IgD-negative memory B cell (primary cell): ENCODE measurements at regions not wholly inside any gene's neighbourhood (a gene's known extent, or its start where the extent isn't known, plus 50 kb on each side); places are given as distances from the start of the nearest gene placed in this dataset.

Experiments used
- H3K27ac Mint-ChIP-seq, 3 donors: one replicate each; pipeline ENCODE4 v1.8.0; 2020 to 2022; ENCODE audit warnings: mild to moderate bottlenecking in 3 of 3, mixed read lengths in 3 of 3, moderate library complexity in 1 of 3
- H3K27me3 Mint-ChIP-seq: one replicate; pipeline ENCODE4 v1.8.0; 2021; ENCODE audit warnings: mixed read lengths
- H3K36me3 Mint-ChIP-seq: one replicate; pipeline ENCODE4 v1.8.0; 2020; ENCODE audit warnings: mild to moderate bottlenecking, mixed read lengths
- H3K4me1 Mint-ChIP-seq, 3 donors: one replicate each; pipeline ENCODE4 v1.8.0; 2020 to 2022; ENCODE audit warnings: mixed read lengths in 3 of 3, mild to moderate bottlenecking in 1 of 3
- H3K4me3 Mint-ChIP-seq, 4 donors: one replicate each; pipeline ENCODE4 v1.8.0; 2020 to 2022; ENCODE audit warnings: mild to moderate bottlenecking in 4 of 4, mixed read lengths in 4 of 4, moderate library complexity in 3 of 4
- H3K9me3 Mint-ChIP-seq, 3 donors: one replicate each; pipeline ENCODE4 v1.8.0; 2020 to 2021; ENCODE audit warnings: mixed read lengths in 3 of 3, mild to moderate bottlenecking in 1 of 3

DNA sequence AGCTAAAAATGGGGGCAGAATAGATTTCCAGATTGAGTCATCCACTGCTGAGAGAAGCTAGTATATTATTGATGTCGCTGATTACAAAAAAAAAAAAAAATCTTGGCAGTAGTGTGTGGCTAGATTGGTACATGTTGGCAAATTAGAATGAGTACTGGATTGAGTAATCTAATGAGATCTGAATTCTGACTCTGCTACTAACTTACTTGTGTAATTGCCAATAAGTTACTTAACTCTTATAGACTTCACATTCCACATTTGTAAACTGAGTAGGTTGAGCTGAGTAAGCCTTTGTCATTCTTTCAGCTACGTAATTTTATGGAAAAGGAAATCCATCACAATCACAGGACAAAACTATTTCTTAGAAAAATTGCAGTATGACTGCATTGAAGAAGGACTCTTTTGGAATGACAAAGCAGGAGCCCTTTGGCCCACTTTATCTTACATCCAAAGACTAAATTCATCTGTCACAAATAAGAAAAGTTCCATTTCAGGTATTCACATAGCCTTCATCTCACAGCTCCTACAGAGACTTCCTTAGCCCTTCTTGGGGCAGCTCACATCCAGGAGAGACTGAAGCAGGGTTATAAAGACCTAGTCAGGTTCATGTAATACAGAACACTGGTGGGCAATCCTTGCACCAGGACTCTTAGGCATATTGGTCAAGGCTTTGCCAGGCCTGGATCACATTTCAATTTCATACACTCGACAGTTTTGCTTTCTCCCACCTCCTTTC, 197.3 kb upstream of the CPNE8 start:
- H3K36me3 Mint-ChIP-seq: no peaks in the 10 kb centered on the region
- H3K9me3 Mint-ChIP-seq: peaks cover 0 to 5% (median 0%) of the 10 kb centered on the region in 3 donors
- peaks cover 0 to 2% (median 0%) of the 10 kb centered on the region in 3 donors for H3K4me1 Mint-ChIP-seq
- no peak overlapping the region for H3K4me3 Mint-ChIP-seq
- no peaks in the 10 kb centered on the region for H3K27me3 Mint-ChIP-seq
- H3K27ac Mint-ChIP-seq: no peak overlapping the region

- H3K27me3 Mint-ChIP-seq: no peaks in the 10 kb centered on the region
- H3K27ac Mint-ChIP-seq: no peak overlapping the region
- H3K4me3 Mint-ChIP-seq: no peak overlapping the region
- no peaks in the 10 kb centered on the region for H3K4me1 Mint-ChIP-seq
- H3K9me3 Mint-ChIP-seq: no peaks in the 10 kb centered on the region
- H3K36me3 Mint-ChIP-seq: no peaks in the 10 kb centered on the region
Measured at GRCh38 chr12:39095636-39096330, 190.4 kb upstream of the CPNE8 start.

- Mint-ChIP-seq H3K4me3 (no peak overlapping the region), H3K27me3 (no peaks in the 10 kb centered on the region), H3K36me3 (no peaks in the 10 kb centered on the region), H3K4me1 (no peaks in the 10 kb centered on the region), H3K9me3 (peaks cover 0 to 2% (median 0%) of the 10 kb centered on the region in 3 donors), H3K27ac (no peak overlapping the region)
Measured at GRCh38 chr12:39081910-39082309, 176.5 kb upstream of the CPNE8 start.

DNA sequence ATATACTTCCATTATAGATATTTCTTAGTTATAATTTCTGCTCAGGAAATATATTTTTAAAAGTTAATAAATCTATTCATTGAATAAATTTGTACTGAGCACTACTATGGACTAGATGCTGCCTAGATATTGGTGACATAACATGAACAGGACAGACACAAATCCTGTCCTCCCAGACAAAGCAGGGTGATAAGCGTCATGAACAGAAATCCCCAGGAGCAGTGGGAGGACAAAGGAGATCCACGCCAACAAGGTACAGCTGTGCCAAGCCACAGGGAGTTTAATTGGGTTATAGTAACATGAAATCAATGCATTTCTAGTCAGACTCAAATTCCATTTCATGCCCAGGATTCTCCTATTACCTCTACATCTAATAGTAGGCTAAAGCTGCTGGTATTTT, 171.8 kb upstream of the CPNE8 start:
- H3K27me3 Mint-ChIP-seq: no peaks in the 10 kb centered on the region
- H3K27ac Mint-ChIP-seq: peak overlapping the region in 1 of 3 donors; percentile 44
- no peaks in the 10 kb centered on the region for H3K9me3 Mint-ChIP-seq
- no peaks in the 10 kb centered on the region for H3K4me1 Mint-ChIP-seq
- H3K4me3 Mint-ChIP-seq: no peak overlapping the region
- H3K36me3 Mint-ChIP-seq: no peaks in the 10 kb centered on the region

DNA sequence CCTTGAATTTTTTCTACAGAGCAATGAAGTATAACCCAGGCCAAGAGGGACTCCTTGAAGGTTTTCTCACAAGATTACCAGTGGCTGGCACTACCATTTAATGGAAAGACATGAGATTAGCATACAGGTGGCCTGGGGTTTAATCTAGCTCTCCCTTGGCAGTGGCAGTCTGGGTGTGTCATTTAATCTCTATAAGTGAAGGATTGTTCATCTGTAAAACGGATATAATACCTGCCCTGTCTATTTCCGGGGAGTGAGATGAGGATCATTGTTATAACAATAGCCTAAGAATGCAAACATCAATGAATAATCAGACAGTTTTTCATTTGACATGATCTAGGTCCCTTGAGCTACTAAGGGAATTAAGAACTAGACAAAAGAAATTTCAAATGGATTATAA, 168.7 kb upstream of the CPNE8 start:
- Mint-ChIP-seq H3K4me1 (no peaks in the 10 kb centered on the region), H3K27ac (no peak overlapping the region), H3K36me3 (no peaks in the 10 kb centered on the region), H3K27me3 (no peaks in the 10 kb centered on the region), H3K9me3 (no peaks in the 10 kb centered on the region), H3K4me3 (no peak overlapping the region)

GRCh38 chr12:39072658-39073057, 167.3 kb upstream of the CPNE8 start:
- Mint-ChIP-seq H3K4me1 (no peaks in the 10 kb centered on the region), H3K9me3 (peaks cover 0 to 3% (median 2%) of the 10 kb centered on the region in 3 donors), H3K27me3 (no peaks in the 10 kb centered on the region), H3K4me3 (no peak overlapping the region), H3K36me3 (no peaks in the 10 kb centered on the region), H3K27ac (no peak overlapping the region)

GRCh38 chr12:39071611-39072010, 166.2 kb upstream of the CPNE8 start:
- H3K36me3 Mint-ChIP-seq: no peaks in the 10 kb centered on the region
- H3K9me3 Mint-ChIP-seq: peaks cover 0 to 3% (median 2%) of the 10 kb centered on the region in 3 donors
- H3K4me1 Mint-ChIP-seq: no peaks in the 10 kb centered on the region

GRCh38 chr12:39070775-39071174, 165.4 kb upstream of the CPNE8 start:
- H3K4me3 Mint-ChIP-seq: no peak overlapping the region
- no peak overlapping the region for H3K27ac Mint-ChIP-seq
- H3K4me1 Mint-ChIP-seq: no peaks in the 10 kb centered on the region
- peaks cover 0 to 3% (median 2%) of the 10 kb centered on the region in 3 donors for H3K9me3 Mint-ChIP-seq
- no peaks in the 10 kb centered on the region for H3K27me3 Mint-ChIP-seq
- H3K36me3 Mint-ChIP-seq: no peaks in the 10 kb centered on the region

More at GRCh38 chr12:39071611-39072010, 166.2 kb upstream of the CPNE8 start:
- no peak overlapping the region for H3K27ac Mint-ChIP-seq
- H3K27me3 Mint-ChIP-seq: no peaks in the 10 kb centered on the region
- no peak overlapping the region for H3K4me3 Mint-ChIP-seq

DNA sequence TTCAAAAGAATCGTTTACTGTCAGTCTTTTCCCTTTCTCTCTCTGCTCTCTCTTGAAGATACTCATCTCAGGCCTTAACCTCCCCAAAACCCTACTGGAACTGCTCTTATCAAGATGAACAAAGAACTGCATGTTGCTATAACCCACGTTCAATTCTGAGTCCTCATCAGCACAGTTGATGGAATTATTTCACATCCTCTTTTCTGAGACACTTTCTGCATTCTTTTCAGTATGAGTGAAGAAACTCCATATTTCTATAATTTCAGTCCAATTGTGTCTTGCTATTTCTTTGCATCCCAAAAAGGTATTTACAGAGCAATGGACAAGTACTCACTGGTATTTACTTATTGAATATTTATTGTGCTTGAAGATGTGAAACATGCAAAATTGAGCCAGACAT, 160.1 kb upstream of the CPNE8 start:
- peaks cover 1 to 5% (median 2%) of the 10 kb centered on the region in 3 donors for H3K9me3 Mint-ChIP-seq
- no peaks in the 10 kb centered on the region for H3K4me1 Mint-ChIP-seq
- H3K4me3 Mint-ChIP-seq: no peak overlapping the region
- H3K27ac Mint-ChIP-seq: no peak overlapping the region
- H3K27me3 Mint-ChIP-seq: no peaks in the 10 kb centered on the region
- no peaks in the 10 kb centered on the region for H3K36me3 Mint-ChIP-seq

DNA sequence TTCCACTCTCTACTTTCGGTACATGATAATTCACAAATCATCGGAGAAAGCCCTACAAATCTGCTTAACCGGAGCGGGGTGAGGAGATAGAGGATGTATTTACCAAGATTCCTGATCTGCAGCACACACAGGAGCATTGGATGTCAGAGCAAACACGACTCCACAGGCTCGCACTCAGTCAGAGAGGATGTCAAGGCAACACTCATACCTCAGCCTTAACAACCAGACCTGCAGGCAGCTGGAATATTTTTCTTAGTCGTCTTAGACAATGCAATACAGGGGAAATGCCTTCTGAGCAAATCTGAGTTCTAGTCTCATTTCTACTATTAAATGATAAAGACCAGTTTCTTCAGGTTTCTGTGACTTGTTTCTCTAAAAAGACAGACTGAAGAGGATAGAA, 159.3 kb upstream of the CPNE8 start:
- H3K4me1 Mint-ChIP-seq: no peaks in the 10 kb centered on the region
- no peaks in the 10 kb centered on the region for H3K36me3 Mint-ChIP-seq
- no peaks in the 10 kb centered on the region for H3K27me3 Mint-ChIP-seq
- no peak overlapping the region for H3K4me3 Mint-ChIP-seq
- peaks cover 2 to 9% (median 4%) of the 10 kb centered on the region in 3 donors for H3K9me3 Mint-ChIP-seq
- H3K27ac Mint-ChIP-seq: no peak overlapping the region

DNA sequence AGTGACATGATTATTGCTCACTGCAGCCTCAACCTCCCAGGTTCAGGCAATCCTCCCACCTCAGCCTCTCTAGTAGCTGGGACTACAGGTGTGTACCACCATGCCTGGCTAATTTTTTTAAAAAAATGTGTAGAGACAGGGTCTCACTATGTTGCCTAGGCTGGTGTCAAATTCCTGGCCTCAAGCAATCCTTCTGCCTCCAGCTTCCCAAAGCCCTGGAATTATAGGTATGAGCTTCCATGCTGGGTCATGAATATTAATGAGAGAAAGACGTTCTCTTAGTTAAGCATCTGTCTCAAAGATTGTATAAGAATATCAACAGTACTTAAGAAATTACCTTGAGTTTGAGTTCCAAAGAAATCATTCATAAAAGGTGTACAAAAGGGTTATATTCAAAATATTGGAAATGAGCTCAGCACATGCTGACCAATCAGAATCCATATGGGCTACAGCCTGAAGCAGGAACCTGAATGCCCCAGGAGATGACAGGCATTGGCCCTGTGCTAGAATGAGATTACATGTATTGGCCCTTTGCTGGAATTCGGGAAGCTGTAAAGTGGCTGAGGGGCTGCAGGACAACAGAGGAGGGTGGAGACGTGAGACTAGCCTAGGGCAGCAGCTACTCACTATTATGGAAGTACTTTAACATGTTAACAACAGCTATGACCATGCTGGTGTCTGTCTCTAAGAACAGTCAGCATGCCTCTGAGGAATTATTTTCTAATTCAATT, 157.0 kb upstream of the CPNE8 start:
- no peaks in the 10 kb centered on the region for H3K4me1 Mint-ChIP-seq
- H3K27me3 Mint-ChIP-seq: no peaks in the 10 kb centered on the region
- H3K36me3 Mint-ChIP-seq: no peaks in the 10 kb centered on the region
- no peak overlapping the region for H3K4me3 Mint-ChIP-seq
- H3K27ac Mint-ChIP-seq: no peak overlapping the region
- H3K9me3 Mint-ChIP-seq: peaks cover 0 to 7% (median 6%) of the 10 kb centered on the region in 3 donors

- no peaks in the 10 kb centered on the region for H3K27me3 Mint-ChIP-seq
- H3K4me3 Mint-ChIP-seq: no peak overlapping the region
- H3K4me1 Mint-ChIP-seq: no peaks in the 10 kb centered on the region
- no peaks in the 10 kb centered on the region for H3K36me3 Mint-ChIP-seq
- no peak overlapping the region for H3K27ac Mint-ChIP-seq
- peaks cover 0 to 7% (median 6%) of the 10 kb centered on the region in 3 donors for H3K9me3 Mint-ChIP-seq
Measured at GRCh38 chr12:39061576-39061975, 156.2 kb upstream of the CPNE8 start.

GRCh38 chr12:39048395-39048794, 143.0 kb upstream of the CPNE8 start:
- H3K36me3 Mint-ChIP-seq: no peaks in the 10 kb centered on the region
- H3K9me3 Mint-ChIP-seq: peaks cover 3 to 5% (median 5%) of the 10 kb centered on the region in 3 donors
- no peak overlapping the region for H3K27ac Mint-ChIP-seq
- H3K4me3 Mint-ChIP-seq: no peak overlapping the region
- no peaks in the 10 kb centered on the region for H3K27me3 Mint-ChIP-seq
- no peaks in the 10 kb centered on the region for H3K4me1 Mint-ChIP-seq

- Mint-ChIP-seq H3K9me3 (peaks cover 0 to 3% (median 2%) of the 10 kb centered on the region in 3 donors), H3K36me3 (no peaks in the 10 kb centered on the region), H3K4me3 (no peak overlapping the region), H3K27me3 (no peaks in the 10 kb centered on the region), H3K4me1 (no peaks in the 10 kb centered on the region), H3K27ac (no peak overlapping the region)
Measured at GRCh38 chr12:39047539-39048262, 142.3 kb upstream of the CPNE8 start.

GRCh38 chr12:39044754-39045153, 139.4 kb upstream of the CPNE8 start:
- Mint-ChIP-seq H3K36me3 (no peaks in the 10 kb centered on the region), H3K9me3 (peaks cover 0 to 2% (median 0%) of the 10 kb centered on the region in 3 donors)

More at GRCh38 chr12:39044754-39045153, 139.4 kb upstream of the CPNE8 start:
- no peaks in the 10 kb centered on the region for H3K4me1 Mint-ChIP-seq
- no peak overlapping the region for H3K4me3 Mint-ChIP-seq
- no peak overlapping the region for H3K27ac Mint-ChIP-seq
- no peaks in the 10 kb centered on the region for H3K27me3 Mint-ChIP-seq
